ENCODE measurements at regions not wholly inside any gene's neighbourhood (a gene's known extent, or its start where the extent isn't known, plus 50 kb on each side); places are given as distances from the start of the nearest gene placed in this dataset.

- no peak for DNase-seq
Observed at GRCh38 chr9:126275386-126276001, 51.1 kb upstream of the MVB12B start.

DNA sequence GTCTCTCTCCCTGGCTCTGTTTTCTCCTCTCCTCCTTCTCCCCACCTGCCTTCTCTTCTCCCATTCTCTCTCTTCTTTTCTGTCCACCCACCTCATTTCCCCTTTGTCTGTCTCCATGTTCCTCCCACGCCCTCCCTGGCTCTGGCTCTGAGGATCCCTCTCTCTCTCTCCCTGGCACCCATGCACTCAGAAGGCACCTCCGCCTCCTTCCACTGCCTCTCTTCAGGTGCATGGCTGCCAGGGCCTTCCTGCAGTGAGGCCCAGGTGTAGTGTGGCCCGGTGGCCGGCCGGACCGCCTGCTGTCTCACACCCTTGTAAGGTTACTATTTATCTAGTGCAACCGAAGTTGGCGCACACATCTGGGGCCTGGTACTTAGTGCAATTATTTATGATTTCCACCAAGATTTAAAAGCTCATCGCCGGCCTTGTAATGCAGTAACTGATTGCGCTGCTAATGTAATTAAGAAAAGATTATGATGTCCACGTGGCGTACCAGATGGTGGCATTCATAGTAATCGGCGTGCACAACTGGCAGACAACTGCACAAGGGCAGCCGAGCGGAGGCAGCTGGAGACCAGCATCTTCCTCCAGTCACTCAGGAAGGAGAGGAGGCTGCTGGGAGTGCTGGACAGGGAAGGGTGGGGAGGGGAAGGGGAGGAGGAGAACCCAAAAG, 50.4 kb upstream of the MVB12B start:
- DNase-seq: no peak
